ENCODE measurements at regions not wholly inside any gene's neighbourhood (a gene's known extent, or its start where the extent isn't known, plus 50 kb on each side); places are given as distances from the start of the nearest gene placed in this dataset.

GRCh38 chr18:22673182-22673862, 255.6 kb upstream of the CTAGE1 start:
- ATAC-seq (replicated peaks in 1 of 4) (no peak), DNase-seq (no peak)
- no peak overlapping the region for H3K27ac ChIP-seq (ENCODE audit: low read length)
- CTCF ChIA-PET: no interaction called here
- H3K27me3 ChIP-seq (replicated peaks in 1 of 2; ENCODE audit: control insufficient read depth in 2 of 2, extremely low read depth in 1 of 2, insufficient read depth in 2 of 2, low read length in 1 of 2): no peaks in the 10 kb centered on the region
- no peaks in the 10 kb centered on the region for H3K4me1 ChIP-seq (ENCODE audit: control insufficient read depth in 1 of 2, extremely low read depth in 1 of 2, insufficient read depth in 2 of 2, low read length in 2 of 2)
- Mint-ChIP-seq H3K27me3 (peaks cover 7 to 22% of the 10 kb centered on the region in 2 donors), H3K4me3 (no peak overlapping the region), H3K36me3 (no peaks in the 10 kb centered on the region), H3K4me1 (no peaks in the 10 kb centered on the region), H3K9me3 (peaks cover 0 to 7% (median 1%) of the 10 kb centered on the region in 3 donors), H3K27ac (no peak overlapping the region)
- no peaks in the 10 kb centered on the region for H3K9me3 ChIP-seq
- 40% methylated on average over 1 of the region's 3 CpGs for WGBS (ENCODE audit: insufficient coverage)
- H3K36me3 ChIP-seq (ENCODE audit: control insufficient read depth in 2 of 2, extremely low read depth in 1 of 2, insufficient read depth in 1 of 2, low read length in 1 of 2): no peaks in the 10 kb centered on the region
- POLR2A ChIA-PET: no interaction called here
- H3K4me3 ChIP-seq (ENCODE audit: control insufficient read depth in 1 of 2, extremely low read depth in 1 of 2, low read length in 1 of 2): no peak overlapping the region

GRCh38 chr18:22674272-22674671, 256.6 kb upstream of the CTAGE1 start:
- WGBS (ENCODE audit: insufficient coverage): 68% methylated on average over 3 of the region's 3 CpGs
- H3K36me3 Mint-ChIP-seq: no peaks in the 10 kb centered on the region
- H3K27ac Mint-ChIP-seq: no peak overlapping the region
- CTCF ChIA-PET: no interaction called here
- H3K4me3 ChIP-seq (ENCODE audit: control insufficient read depth in 1 of 2, extremely low read depth in 1 of 2, low read length in 1 of 2): no peak overlapping the region
- H3K4me3 Mint-ChIP-seq: no peak overlapping the region
- no peaks in the 10 kb centered on the region for H3K27me3 ChIP-seq (replicated peaks in 1 of 2; ENCODE audit: control insufficient read depth in 2 of 2, extremely low read depth in 1 of 2, insufficient read depth in 2 of 2, low read length in 1 of 2)
- ATAC-seq (replicated peaks in 1 of 4) (no peak), DNase-seq (no peak)
- no peaks in the 10 kb centered on the region for H3K36me3 ChIP-seq (ENCODE audit: control insufficient read depth in 2 of 2, extremely low read depth in 1 of 2, insufficient read depth in 1 of 2, low read length in 1 of 2)
- no peaks in the 10 kb centered on the region for H3K4me1 Mint-ChIP-seq
- POLR2A ChIA-PET: no interaction called here
- peaks cover 0 to 18% of the 10 kb centered on the region in 2 donors for H3K27me3 Mint-ChIP-seq
- H3K9me3 ChIP-seq: no peaks in the 10 kb centered on the region
- no peak overlapping the region for H3K27ac ChIP-seq (ENCODE audit: low read length)
- no peaks in the 10 kb centered on the region for H3K4me1 ChIP-seq (ENCODE audit: control insufficient read depth in 1 of 2, extremely low read depth in 1 of 2, insufficient read depth in 2 of 2, low read length in 2 of 2)
- H3K9me3 Mint-ChIP-seq: peaks cover 0 to 7% (median 1%) of the 10 kb centered on the region in 3 donors

GRCh38 chr18:22675006-22675405, 257.3 kb upstream of the CTAGE1 start:
- H3K9me3 Mint-ChIP-seq: peaks cover 0 to 7% (median 1%) of the 10 kb centered on the region in 3 donors
- ChIA-PET POLR2A (interaction anchor here in 1 of 2 donors (0.6 kb wide), 1 partner anchor 24 kb away, joined by 3 read pairs; no protein-coding TSS in a partner anchor), CTCF (no interaction called here)
- H3K27ac Mint-ChIP-seq: no peak overlapping the region
- Histone ChIP-seq H3K27ac (ENCODE audit: low read length) (no peak overlapping the region), H3K4me1 (ENCODE audit: control insufficient read depth in 1 of 2, extremely low read depth in 1 of 2, insufficient read depth in 2 of 2, low read length in 2 of 2) (no peaks in the 10 kb centered on the region), H3K27me3 (replicated peaks in 1 of 2; ENCODE audit: control insufficient read depth in 2 of 2, extremely low read depth in 1 of 2, insufficient read depth in 2 of 2, low read length in 1 of 2) (no peaks in the 10 kb centered on the region), H3K9me3 (no peaks in the 10 kb centered on the region), H3K4me3 (ENCODE audit: control insufficient read depth in 1 of 2, extremely low read depth in 1 of 2, low read length in 1 of 2) (no peak overlapping the region), H3K36me3 (ENCODE audit: control insufficient read depth in 2 of 2, extremely low read depth in 1 of 2, insufficient read depth in 1 of 2, low read length in 1 of 2) (no peaks in the 10 kb centered on the region)
- H3K4me3 Mint-ChIP-seq: no peak overlapping the region
- H3K36me3 Mint-ChIP-seq: no peaks in the 10 kb centered on the region
- H3K4me1 Mint-ChIP-seq: no peaks in the 10 kb centered on the region
- H3K27me3 Mint-ChIP-seq: peaks cover 0 to 18% of the 10 kb centered on the region in 2 donors
- DNase-seq (no peak), ATAC-seq (replicated peaks in 1 of 4) (no peak)

GRCh38 chr18:22676423-22676822, 256.7 kb upstream of the RBBP8 start:
- no peak overlapping the region for H3K4me3 Mint-ChIP-seq
- ATAC-seq (replicated peaks in 1 of 4): no peak
- no CpG with 5 or more reads among the region's 2 CpGs for WGBS (ENCODE audit: insufficient coverage)
- CTCF ChIA-PET: no interaction called here
- Histone ChIP-seq H3K27me3 (replicated peaks in 1 of 2; ENCODE audit: control insufficient read depth in 2 of 2, extremely low read depth in 1 of 2, insufficient read depth in 2 of 2, low read length in 1 of 2) (no peaks in the 10 kb centered on the region), H3K36me3 (ENCODE audit: control insufficient read depth in 2 of 2, extremely low read depth in 1 of 2, insufficient read depth in 1 of 2, low read length in 1 of 2) (no peaks in the 10 kb centered on the region), H3K27ac (ENCODE audit: low read length) (no peak overlapping the region), H3K9me3 (no peaks in the 10 kb centered on the region), H3K4me3 (ENCODE audit: control insufficient read depth in 1 of 2, extremely low read depth in 1 of 2, low read length in 1 of 2) (no peak overlapping the region), H3K4me1 (ENCODE audit: control insufficient read depth in 1 of 2, extremely low read depth in 1 of 2, insufficient read depth in 2 of 2, low read length in 2 of 2) (no peaks in the 10 kb centered on the region)
- no peak overlapping the region for H3K27ac Mint-ChIP-seq
- POLR2A ChIA-PET: no interaction called here
- DNase-seq: no peak
- peaks cover 1 to 19% of the 10 kb centered on the region in 2 donors for H3K27me3 Mint-ChIP-seq
- no peaks in the 10 kb centered on the region for H3K4me1 Mint-ChIP-seq
- H3K9me3 Mint-ChIP-seq: peaks cover 0 to 7% (median 1%) of the 10 kb centered on the region in 3 donors
- H3K36me3 Mint-ChIP-seq: no peaks in the 10 kb centered on the region

- Mint-ChIP-seq H3K4me1 (no peaks in the 10 kb centered on the region), H3K36me3 (no peaks in the 10 kb centered on the region), H3K27me3 (peaks cover 1 to 19% of the 10 kb centered on the region in 2 donors), H3K4me3 (no peak overlapping the region), H3K27ac (no peak overlapping the region), H3K9me3 (peaks cover 0 to 7% (median 1%) of the 10 kb centered on the region in 3 donors)
- no peaks in the 10 kb centered on the region for H3K36me3 ChIP-seq (ENCODE audit: control insufficient read depth in 2 of 2, extremely low read depth in 1 of 2, insufficient read depth in 1 of 2, low read length in 1 of 2)
- H3K4me3 ChIP-seq (ENCODE audit: control insufficient read depth in 1 of 2, extremely low read depth in 1 of 2, low read length in 1 of 2): no peak overlapping the region
- CTCF ChIA-PET: no interaction called here
- POLR2A ChIA-PET: no interaction called here
- WGBS (ENCODE audit: insufficient coverage): 100% methylated on average over 1 of the region's 1 CpG
- H3K9me3 ChIP-seq: no peaks in the 10 kb centered on the region
- DNase-seq (no peak), ATAC-seq (replicated peaks in 1 of 4) (no peak)
- H3K27me3 ChIP-seq (replicated peaks in 1 of 2; ENCODE audit: control insufficient read depth in 2 of 2, extremely low read depth in 1 of 2, insufficient read depth in 2 of 2, low read length in 1 of 2): no peaks in the 10 kb centered on the region
- H3K4me1 ChIP-seq (ENCODE audit: control insufficient read depth in 1 of 2, extremely low read depth in 1 of 2, insufficient read depth in 2 of 2, low read length in 2 of 2): no peaks in the 10 kb centered on the region
- no peak overlapping the region for H3K27ac ChIP-seq (ENCODE audit: low read length)
Measured at GRCh38 chr18:22678486-22678885, 254.6 kb upstream of the RBBP8 start.

- Mint-ChIP-seq H3K4me1 (no peaks in the 10 kb centered on the region), H3K27ac (no peak overlapping the region), H3K36me3 (no peaks in the 10 kb centered on the region), H3K9me3 (no peaks in the 10 kb centered on the region), H3K4me3 (no peak overlapping the region), H3K27me3 (peaks cover 7% of the 10 kb centered on the region in 2 donors)
- Histone ChIP-seq H3K27me3 (replicated peaks in 1 of 2; ENCODE audit: control insufficient read depth in 2 of 2, extremely low read depth in 1 of 2, insufficient read depth in 2 of 2, low read length in 1 of 2) (peaks cover 0 to 2% of the 10 kb centered on the region in 2 experiments), H3K9me3 (no peaks in the 10 kb centered on the region), H3K4me1 (ENCODE audit: control insufficient read depth in 1 of 2, extremely low read depth in 1 of 2, insufficient read depth in 2 of 2, low read length in 2 of 2) (no peaks in the 10 kb centered on the region), H3K4me3 (ENCODE audit: control insufficient read depth in 1 of 2, extremely low read depth in 1 of 2, low read length in 1 of 2) (no peak overlapping the region), H3K36me3 (ENCODE audit: control insufficient read depth in 2 of 2, extremely low read depth in 1 of 2, insufficient read depth in 1 of 2, low read length in 1 of 2) (no peaks in the 10 kb centered on the region), H3K27ac (ENCODE audit: low read length) (no peak overlapping the region)
- ChIA-PET CTCF (no interaction called here), POLR2A (no interaction called here)
- no peak for ATAC-seq (replicated peaks in 1 of 4)
- no peak for DNase-seq
Measured at GRCh38 chr18:22680944-22681343, 252.2 kb upstream of the RBBP8 start.

- 0% methylated on average over 1 of the region's 2 CpGs for WGBS (ENCODE audit: insufficient coverage)
- ATAC-seq (replicated peaks in 1 of 4) (no peak), DNase-seq (no peak)
- CTCF ChIA-PET: no interaction called here
- Histone ChIP-seq H3K36me3 (ENCODE audit: control insufficient read depth in 2 of 2, extremely low read depth in 1 of 2, insufficient read depth in 1 of 2, low read length in 1 of 2) (no peaks in the 10 kb centered on the region), H3K9me3 (no peaks in the 10 kb centered on the region), H3K4me1 (ENCODE audit: control insufficient read depth in 1 of 2, extremely low read depth in 1 of 2, insufficient read depth in 2 of 2, low read length in 2 of 2) (no peaks in the 10 kb centered on the region), H3K4me3 (ENCODE audit: control insufficient read depth in 1 of 2, extremely low read depth in 1 of 2, low read length in 1 of 2) (no peak overlapping the region), H3K27ac (ENCODE audit: low read length) (no peak overlapping the region), H3K27me3 (replicated peaks in 1 of 2; ENCODE audit: control insufficient read depth in 2 of 2, extremely low read depth in 1 of 2, insufficient read depth in 2 of 2, low read length in 1 of 2) (peaks cover 0 to 2% of the 10 kb centered on the region in 2 experiments)
- Mint-ChIP-seq H3K36me3 (no peaks in the 10 kb centered on the region), H3K27ac (no peak overlapping the region), H3K4me3 (no peak overlapping the region), H3K27me3 (peaks cover 7 to 8% of the 10 kb centered on the region in 2 donors), H3K4me1 (no peaks in the 10 kb centered on the region), H3K9me3 (no peaks in the 10 kb centered on the region)
- POLR2A ChIA-PET: no interaction called here
Measured at GRCh38 chr18:22681908-22682307, 251.2 kb upstream of the RBBP8 start.
